ENCODE measurements at regions not wholly inside any gene's neighbourhood (a gene's known extent, or its start where the extent isn't known, plus 50 kb on each side); places are given as distances from the start of the nearest gene placed in this dataset.

- no peak overlapping the region for H3K4me3 Mint-ChIP-seq
- TF ChIP-seq, protein P1, sequence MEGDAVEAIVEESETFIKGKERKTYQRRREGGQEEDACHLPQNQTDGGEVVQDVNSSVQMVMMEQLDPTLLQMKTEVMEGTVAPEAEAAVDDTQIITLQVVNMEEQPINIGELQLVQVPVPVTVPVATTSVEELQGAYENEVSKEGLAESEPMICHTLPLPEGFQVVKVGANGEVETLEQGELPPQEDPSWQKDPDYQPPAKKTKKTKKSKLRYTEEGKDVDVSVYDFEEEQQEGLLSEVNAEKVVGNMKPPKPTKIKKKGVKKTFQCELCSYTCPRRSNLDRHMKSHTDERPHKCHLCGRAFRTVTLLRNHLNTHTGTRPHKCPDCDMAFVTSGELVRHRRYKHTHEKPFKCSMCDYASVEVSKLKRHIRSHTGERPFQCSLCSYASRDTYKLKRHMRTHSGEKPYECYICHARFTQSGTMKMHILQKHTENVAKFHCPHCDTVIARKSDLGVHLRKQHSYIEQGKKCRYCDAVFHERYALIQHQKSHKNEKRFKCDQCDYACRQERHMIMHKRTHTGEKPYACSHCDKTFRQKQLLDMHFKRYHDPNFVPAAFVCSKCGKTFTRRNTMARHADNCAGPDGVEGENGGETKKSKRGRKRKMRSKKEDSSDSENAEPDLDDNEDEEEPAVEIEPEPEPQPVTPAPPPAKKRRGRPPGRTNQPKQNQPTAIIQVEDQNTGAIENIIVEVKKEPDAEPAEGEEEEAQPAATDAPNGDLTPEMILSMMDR (IDR thresholded peaks at IDR 0.05): no peak
Measured at GRCh38 chr11:39247570-39248137, 2211.8 kb downstream of the LRRC4C start.

DNA sequence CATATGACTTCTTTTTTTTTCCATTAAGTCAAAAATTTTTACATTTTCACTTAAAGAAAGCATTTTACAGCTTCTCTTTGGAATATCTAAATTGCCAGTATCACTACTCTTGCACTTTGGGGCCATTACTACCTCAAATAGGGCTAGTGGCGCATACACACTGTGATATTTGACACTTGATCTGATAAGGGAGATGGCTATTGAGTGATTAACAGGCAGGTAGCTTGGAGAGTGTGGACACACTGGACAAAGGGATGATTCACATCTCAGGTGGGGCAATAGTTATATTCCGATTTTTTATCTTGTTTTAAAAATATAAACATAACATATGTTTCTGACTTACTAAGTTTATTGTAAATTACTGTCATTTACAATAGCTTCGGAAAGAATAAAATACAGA is 2219.9 kb downstream of the LRRC4C start:
- Mint-ChIP-seq H3K27me3 (ENCODE audit: low read depth, poor library complexity) (peaks cover 3% of the 10 kb centered on the region), H3K9me3 (peaks cover 3% of the 10 kb centered on the region), H3K4me1 (no peaks in the 10 kb centered on the region), H3K36me3 (ENCODE audit: low read depth) (no peaks in the 10 kb centered on the region), H3K4me3 (no peak overlapping the region), H3K27ac (no peak overlapping the region)
- TF ChIP-seq, protein P1 (IDR thresholded peaks at IDR 0.05): no peak
- no peak for DNase-seq

More at GRCh38 chr11:39247570-39248137, 2211.8 kb downstream of the LRRC4C start:
- no peak overlapping the region for H3K27ac Mint-ChIP-seq
- no peak for DNase-seq
- H3K4me1 Mint-ChIP-seq: no peaks in the 10 kb centered on the region
- H3K36me3 Mint-ChIP-seq (ENCODE audit: low read depth): no peaks in the 10 kb centered on the region
- no peaks in the 10 kb centered on the region for H3K27me3 Mint-ChIP-seq (ENCODE audit: low read depth, poor library complexity)
- H3K9me3 Mint-ChIP-seq: peaks cover 4% of the 10 kb centered on the region

- Mint-ChIP-seq H3K27ac (no peak overlapping the region), H3K36me3 (ENCODE audit: low read depth) (no peaks in the 10 kb centered on the region), H3K9me3 (peaks cover 11% of the 10 kb centered on the region), H3K4me3 (no peak overlapping the region), H3K27me3 (ENCODE audit: low read depth, poor library complexity) (peaks cover 3% of the 10 kb centered on the region), H3K4me1 (no peaks in the 10 kb centered on the region)
- TF ChIP-seq, protein P1 (IDR thresholded peaks at IDR 0.05): no peak
- DNase-seq: no peak
Measured at GRCh38 chr11:39236916-39237315, 2222.5 kb downstream of the LRRC4C start.

DNA sequence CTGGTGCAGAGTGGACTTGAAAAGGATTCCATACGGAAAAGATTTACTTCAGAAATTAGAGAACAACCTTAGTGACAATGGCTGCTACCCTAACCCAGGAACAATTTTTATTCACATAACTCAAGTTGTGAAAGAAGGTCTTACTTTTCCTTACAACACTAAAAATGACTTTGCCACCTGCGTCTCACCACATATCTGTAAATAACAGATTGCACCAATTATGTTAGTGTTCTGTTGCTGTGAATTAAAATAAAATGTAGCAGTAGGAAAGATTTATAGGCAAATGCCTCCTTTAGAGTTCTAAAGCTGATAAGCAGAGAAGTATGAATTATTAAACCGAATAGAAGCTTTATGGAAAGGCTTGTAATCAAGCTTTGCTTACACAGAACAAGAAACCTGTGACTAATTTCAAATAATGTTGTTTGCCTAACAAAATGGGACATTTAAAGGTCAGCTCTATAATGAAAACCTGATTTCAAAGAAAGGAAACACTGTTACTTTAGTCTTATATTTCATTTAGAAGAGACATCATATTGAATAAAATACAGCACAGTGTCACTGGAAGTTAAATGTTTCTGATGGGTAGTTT is 2237.8 kb downstream of the LRRC4C start:
- Mint-ChIP-seq H3K27me3 (ENCODE audit: low read depth, poor library complexity) (no peaks in the 10 kb centered on the region), H3K4me1 (peaks cover 7% of the 10 kb centered on the region), H3K4me3 (no peak overlapping the region), H3K27ac (no peak overlapping the region), H3K9me3 (peaks cover 1% of the 10 kb centered on the region), H3K36me3 (ENCODE audit: low read depth) (no peaks in the 10 kb centered on the region)
- no peak for DNase-seq
- TF ChIP-seq, protein P1 (IDR thresholded peaks at IDR 0.05): no peak

- H3K4me1 Mint-ChIP-seq: peaks cover 7% of the 10 kb centered on the region
- H3K9me3 Mint-ChIP-seq: peaks cover 5% of the 10 kb centered on the region
- no peaks in the 10 kb centered on the region for H3K36me3 Mint-ChIP-seq (ENCODE audit: low read depth)
- no peak for DNase-seq
- TF ChIP-seq, protein P1 (IDR thresholded peaks at IDR 0.05): no peak
- H3K27me3 Mint-ChIP-seq (ENCODE audit: low read depth, poor library complexity): no peaks in the 10 kb centered on the region
- H3K4me3 Mint-ChIP-seq: no peak overlapping the region
- H3K27ac Mint-ChIP-seq: no peak overlapping the region
Measured at GRCh38 chr11:39220501-39221230, 2238.8 kb downstream of the LRRC4C start.
